ENCODE measurements at regions not wholly inside any gene's neighbourhood (a gene's known extent, or its start where the extent isn't known, plus 50 kb on each side); places are given as distances from the start of the nearest gene placed in this dataset.

DNA sequence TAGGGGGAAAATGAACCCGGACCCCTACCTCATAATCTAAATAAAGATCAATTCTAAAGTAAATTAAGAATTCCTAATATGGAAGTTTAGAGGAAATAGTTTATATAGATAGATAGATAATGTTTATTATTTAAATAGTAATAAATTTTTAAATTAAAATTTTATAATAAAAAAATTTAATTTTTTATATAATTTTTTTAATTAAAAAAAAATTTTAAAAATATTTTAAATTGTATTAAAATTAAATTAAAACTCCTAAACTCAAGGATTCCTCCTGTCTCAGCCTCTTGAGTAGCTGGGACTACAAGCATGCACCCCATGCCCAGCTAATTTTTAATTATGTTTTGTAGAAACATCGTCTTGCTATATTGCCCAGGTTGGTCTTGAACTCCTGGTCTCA lies 186.9 kb upstream of the VRK2 start:
- TF ChIP-seq, protein P1, sequence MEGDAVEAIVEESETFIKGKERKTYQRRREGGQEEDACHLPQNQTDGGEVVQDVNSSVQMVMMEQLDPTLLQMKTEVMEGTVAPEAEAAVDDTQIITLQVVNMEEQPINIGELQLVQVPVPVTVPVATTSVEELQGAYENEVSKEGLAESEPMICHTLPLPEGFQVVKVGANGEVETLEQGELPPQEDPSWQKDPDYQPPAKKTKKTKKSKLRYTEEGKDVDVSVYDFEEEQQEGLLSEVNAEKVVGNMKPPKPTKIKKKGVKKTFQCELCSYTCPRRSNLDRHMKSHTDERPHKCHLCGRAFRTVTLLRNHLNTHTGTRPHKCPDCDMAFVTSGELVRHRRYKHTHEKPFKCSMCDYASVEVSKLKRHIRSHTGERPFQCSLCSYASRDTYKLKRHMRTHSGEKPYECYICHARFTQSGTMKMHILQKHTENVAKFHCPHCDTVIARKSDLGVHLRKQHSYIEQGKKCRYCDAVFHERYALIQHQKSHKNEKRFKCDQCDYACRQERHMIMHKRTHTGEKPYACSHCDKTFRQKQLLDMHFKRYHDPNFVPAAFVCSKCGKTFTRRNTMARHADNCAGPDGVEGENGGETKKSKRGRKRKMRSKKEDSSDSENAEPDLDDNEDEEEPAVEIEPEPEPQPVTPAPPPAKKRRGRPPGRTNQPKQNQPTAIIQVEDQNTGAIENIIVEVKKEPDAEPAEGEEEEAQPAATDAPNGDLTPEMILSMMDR (IDR thresholded peaks at IDR 0.05) = no peak
- TF ChIP-seq EZH2phosphoT487 (IDR thresholded peaks at IDR 0.05) (no peak), EZH2 (IDR thresholded peaks at IDR 0.05) (no peak)
